ENCODE measurements at regions not wholly inside any gene's neighbourhood (a gene's known extent, or its start where the extent isn't known, plus 50 kb on each side); places are given as distances from the start of the nearest gene placed in this dataset.

DNA sequence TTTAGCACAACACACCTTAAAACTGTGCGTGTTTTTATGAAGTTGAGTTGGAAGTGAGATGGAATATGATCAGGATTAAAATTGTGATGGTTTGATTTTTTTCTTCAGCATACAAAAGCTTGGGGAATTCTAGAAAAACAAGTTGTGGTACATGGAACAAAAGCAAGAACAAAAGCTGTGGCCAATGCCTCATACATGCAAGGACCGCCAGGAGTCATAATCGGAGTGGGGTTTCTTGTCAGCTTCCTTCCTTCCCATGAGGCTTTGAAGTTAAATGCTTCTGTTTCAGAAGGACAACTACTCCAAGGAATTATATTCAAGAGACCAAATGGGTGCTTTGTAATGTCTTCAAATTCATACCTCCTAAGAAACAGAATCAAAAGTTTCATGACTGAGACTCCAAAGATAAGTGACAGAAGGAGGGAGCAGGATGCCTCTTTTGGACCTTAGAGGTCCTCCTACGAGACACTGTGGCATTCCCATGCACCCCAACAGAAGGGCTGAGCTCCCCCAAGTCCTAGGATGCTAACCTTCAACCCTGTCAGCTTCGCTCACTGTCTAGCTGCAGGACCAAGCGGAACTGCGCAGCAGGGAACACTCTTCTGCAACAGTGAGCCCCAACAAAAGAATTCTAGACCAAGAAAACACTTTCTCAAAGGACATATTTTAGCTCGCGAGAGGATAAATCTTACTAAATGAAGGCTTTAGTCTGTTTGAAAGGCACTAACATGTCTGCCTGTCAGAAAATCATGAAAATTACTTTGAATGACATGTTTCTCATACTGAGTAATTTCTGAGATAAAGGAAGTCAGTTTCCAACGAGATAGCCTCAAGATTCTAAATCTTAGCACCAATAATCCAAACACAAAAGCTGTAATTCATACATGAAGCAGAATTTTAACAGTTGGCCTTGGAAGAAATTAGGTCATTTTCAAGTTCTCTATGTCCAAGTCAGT, 108.5 kb upstream of the NHSL1 start:
- H3K4me1 Mint-ChIP-seq = no peaks in the 10 kb centered on the region
- H3K36me3 Mint-ChIP-seq = no peaks in the 10 kb centered on the region
- no peak overlapping the region for H3K4me3 Mint-ChIP-seq
- DNase-seq = no peak
- no peaks in the 10 kb centered on the region for H3K9me3 Mint-ChIP-seq
- H3K27ac Mint-ChIP-seq = no peak overlapping the region
- H3K27me3 Mint-ChIP-seq = peaks cover 19% of the 10 kb centered on the region
- CTCF ChIA-PET = no interaction called here

DNA sequence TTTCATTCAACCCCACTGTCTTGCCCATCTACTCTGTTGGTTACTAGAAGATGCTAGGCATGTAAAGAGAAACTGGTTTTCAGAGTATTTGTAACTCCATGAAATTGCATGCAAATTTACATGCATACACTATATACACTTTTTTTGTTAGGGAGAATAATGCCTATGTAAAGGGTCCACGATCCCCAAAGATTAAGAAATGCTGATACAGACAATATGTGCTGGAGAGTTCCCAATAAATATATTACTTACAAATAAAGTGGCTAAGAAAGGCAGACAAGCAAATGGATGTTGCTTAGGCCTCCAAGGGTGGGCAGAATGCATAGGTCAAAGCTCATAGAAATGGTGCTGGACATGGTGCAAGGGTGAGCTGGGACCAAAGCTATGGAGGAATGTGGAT, 109.6 kb upstream of the NHSL1 start:
- Mint-ChIP-seq H3K4me1 (no peaks in the 10 kb centered on the region), H3K4me3 (no peak overlapping the region), H3K36me3 (no peaks in the 10 kb centered on the region), H3K9me3 (no peaks in the 10 kb centered on the region), H3K27me3 (peaks cover 12% of the 10 kb centered on the region), H3K27ac (no peak overlapping the region)
- CTCF ChIA-PET = no interaction called here
- no peak for DNase-seq

DNA sequence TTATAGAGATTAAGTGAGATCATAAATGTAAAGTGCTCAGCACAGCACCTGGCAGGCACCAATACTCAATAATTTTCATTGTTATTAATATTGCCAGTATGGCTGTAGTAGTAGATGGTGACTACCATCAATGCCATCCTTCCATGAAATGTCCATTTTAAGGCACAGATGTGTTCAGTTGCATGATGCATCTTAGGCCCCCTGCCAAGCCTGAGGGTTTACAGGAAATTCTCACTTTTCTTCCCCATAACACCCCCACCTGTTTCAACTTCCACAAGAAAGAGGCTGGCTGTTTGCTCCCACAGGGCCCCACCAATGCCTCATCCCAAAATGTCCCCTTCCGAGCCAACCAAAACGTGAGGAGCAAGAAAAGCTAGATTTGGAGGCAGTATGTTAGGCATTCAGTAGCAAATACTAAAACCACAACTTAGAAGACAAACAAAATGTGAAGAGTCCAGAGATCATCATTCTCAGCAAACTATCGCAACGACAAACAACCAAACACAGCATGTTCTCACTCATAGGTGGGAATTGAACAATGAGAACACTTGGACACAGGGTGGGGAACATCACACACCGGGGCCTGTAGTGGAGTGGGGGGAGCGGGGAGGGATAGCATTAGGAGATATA, 110.6 kb upstream of the NHSL1 start:
- Mint-ChIP-seq H3K9me3 (no peaks in the 10 kb centered on the region), H3K4me3 (no peak overlapping the region), H3K27me3 (peaks cover 12% of the 10 kb centered on the region), H3K27ac (no peak overlapping the region), H3K4me1 (no peaks in the 10 kb centered on the region), H3K36me3 (no peaks in the 10 kb centered on the region)
- DNase-seq = no peak
- CTCF ChIA-PET = no interaction called here

DNA sequence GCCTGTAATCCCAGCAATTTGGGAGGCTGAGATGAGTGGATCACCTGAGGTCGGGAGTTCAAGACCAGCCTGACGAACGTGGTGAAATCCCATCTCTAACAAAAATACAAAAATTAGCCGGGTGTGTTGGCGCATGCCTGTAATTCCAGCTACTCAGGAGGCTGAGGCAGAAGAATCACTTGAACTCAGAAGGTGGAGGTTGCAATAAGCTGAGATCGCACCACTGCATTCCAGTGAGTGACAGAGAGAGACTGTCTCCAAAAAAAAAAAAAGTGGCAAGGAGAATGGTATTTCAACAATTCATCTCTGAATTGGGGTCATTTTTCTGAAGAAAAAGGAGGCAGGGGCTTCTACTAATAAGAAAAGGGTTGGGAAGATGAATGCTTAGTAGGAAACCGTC, 111.5 kb upstream of the NHSL1 start:
- Mint-ChIP-seq H3K9me3 (no peaks in the 10 kb centered on the region), H3K4me1 (no peaks in the 10 kb centered on the region), H3K36me3 (no peaks in the 10 kb centered on the region), H3K27me3 (peaks cover 12% of the 10 kb centered on the region), H3K27ac (no peak overlapping the region), H3K4me3 (no peak overlapping the region)
- CTCF ChIA-PET = no interaction called here
- no peak for DNase-seq

DNA sequence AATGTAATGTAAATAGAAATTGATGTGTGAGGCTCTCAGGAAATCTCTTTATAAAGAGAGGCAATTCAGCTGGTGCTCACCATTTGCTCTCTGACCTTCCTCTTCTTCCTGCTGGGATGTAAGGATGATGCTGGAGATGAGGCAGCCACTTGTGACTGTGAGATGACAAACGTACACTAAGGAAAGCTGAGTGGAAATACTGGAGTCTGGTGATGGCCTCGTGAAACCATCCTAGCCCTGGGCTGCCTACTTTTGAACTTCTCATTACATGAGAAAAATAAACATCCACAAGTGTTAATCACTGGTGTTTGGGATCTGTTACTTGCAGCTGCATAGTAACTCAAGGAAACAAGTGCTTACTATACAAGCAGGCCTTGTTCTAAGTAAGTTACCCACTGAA, 114.9 kb upstream of the NHSL1 start:
- H3K4me1 Mint-ChIP-seq = no peaks in the 10 kb centered on the region
- no peak overlapping the region for H3K27ac Mint-ChIP-seq
- CTCF ChIA-PET = no interaction called here
- DNase-seq = no peak
- H3K9me3 Mint-ChIP-seq = no peaks in the 10 kb centered on the region
- peaks cover 3% of the 10 kb centered on the region for H3K27me3 Mint-ChIP-seq
- H3K36me3 Mint-ChIP-seq = no peaks in the 10 kb centered on the region
- H3K4me3 Mint-ChIP-seq = no peak overlapping the region

DNA sequence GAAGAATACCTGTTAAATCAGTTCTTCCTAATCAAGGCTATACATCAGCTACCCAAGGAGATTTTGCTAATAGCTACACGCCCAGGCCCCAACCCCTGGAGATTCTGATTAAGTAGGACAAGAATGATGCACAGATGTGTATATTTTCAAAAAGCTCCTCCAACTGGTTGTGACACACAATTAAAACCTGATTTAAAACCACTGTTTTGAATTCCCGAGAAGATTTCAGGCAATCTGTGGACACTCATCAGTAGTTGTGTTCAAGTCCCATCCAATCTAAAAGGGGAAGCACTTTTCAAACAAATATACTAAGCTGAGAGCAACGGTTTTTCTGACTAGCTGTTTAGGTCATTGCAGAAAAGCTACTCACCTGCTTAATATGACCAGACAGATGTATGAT, 118.9 kb upstream of the NHSL1 start:
- no peak overlapping the region for H3K27ac Mint-ChIP-seq
- no peaks in the 10 kb centered on the region for H3K36me3 Mint-ChIP-seq
- no peaks in the 10 kb centered on the region for H3K4me1 Mint-ChIP-seq
- no peak overlapping the region for H3K4me3 Mint-ChIP-seq
- H3K27me3 Mint-ChIP-seq = peaks cover 7% of the 10 kb centered on the region
- DNase-seq = no peak
- CTCF ChIA-PET = no interaction called here
- H3K9me3 Mint-ChIP-seq = no peaks in the 10 kb centered on the region

DNA sequence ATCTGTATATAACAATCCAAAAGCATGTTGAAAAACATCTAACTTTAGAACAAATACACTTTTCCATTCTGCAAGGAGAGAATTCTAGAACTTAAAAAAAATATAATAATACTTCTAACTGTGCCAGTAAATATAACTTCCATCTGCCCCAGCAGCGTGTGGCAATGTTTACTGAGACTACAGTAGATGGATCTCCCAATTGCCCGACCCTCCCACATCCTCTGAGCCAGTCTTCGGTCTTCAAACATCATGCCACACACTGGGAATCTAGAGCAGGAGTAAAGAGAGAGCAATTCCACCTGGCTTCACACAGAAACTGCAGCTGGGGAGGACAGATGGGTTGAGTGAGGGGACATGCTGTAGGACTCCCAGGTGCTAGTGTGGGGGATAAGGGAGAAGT, 121.3 kb upstream of the NHSL1 start:
- Mint-ChIP-seq H3K27me3 (peaks cover 7% of the 10 kb centered on the region), H3K36me3 (no peaks in the 10 kb centered on the region), H3K27ac (no peak overlapping the region), H3K4me3 (no peak overlapping the region), H3K9me3 (no peaks in the 10 kb centered on the region), H3K4me1 (no peaks in the 10 kb centered on the region)
- no peak for DNase-seq
- CTCF ChIA-PET = no interaction called here

DNA sequence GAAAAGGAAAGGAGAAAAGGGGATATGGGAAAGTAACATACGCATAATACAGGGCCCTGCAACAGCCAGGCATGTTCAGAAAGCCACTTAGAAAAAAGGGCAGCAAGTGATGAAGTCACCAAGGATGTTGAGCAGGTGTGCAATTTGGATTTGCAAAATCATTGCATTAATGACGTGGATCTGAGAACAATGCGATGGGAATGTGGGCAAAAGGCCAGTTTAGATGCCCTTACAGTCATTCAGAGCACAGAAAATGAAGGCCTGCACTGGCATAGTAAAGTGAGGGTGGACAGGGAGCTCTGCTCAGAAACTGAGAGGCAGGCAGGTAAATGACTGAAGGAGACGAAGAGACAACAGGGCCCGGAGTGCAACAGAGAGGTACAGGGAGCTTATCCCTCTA, 123.7 kb upstream of the NHSL1 start:
- CTCF ChIA-PET = no interaction called here
- H3K4me1 Mint-ChIP-seq = no peaks in the 10 kb centered on the region
- no peak overlapping the region for H3K4me3 Mint-ChIP-seq

DNA sequence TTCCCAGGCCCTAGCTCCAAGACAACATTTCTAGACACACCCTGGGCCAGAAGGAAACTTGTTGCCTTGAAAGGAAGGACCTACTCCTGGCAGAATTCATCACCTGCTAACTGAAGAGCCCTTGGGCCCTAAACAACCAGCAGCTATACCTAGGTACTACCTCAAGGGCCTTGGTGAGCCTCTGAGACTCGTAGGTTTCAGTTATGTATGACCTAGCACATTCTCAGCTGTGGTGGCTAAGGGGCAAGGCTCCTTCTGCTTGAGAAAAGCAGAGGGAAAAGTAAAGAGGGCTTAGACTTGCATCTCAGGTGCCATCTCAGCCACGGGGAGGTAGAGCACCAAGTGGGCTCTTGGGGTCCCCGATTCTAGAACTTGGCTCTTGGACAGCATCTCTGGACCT, 132.3 kb upstream of the NHSL1 start:
- Mint-ChIP-seq H3K27ac (no peak overlapping the region), H3K9me3 (no peaks in the 10 kb centered on the region), H3K4me3 (no peak overlapping the region), H3K4me1 (no peaks in the 10 kb centered on the region), H3K36me3 (no peaks in the 10 kb centered on the region), H3K27me3 (peaks cover 6% of the 10 kb centered on the region)
- no peak for DNase-seq
- CTCF ChIA-PET = no interaction called here

More for the DNA sequence above, 123.7 kb upstream of the NHSL1 start:
- Mint-ChIP-seq H3K36me3 (no peaks in the 10 kb centered on the region), H3K27ac (no peak overlapping the region), H3K9me3 (no peaks in the 10 kb centered on the region), H3K27me3 (peaks cover 4% of the 10 kb centered on the region)
- DNase-seq = no peak

DNA sequence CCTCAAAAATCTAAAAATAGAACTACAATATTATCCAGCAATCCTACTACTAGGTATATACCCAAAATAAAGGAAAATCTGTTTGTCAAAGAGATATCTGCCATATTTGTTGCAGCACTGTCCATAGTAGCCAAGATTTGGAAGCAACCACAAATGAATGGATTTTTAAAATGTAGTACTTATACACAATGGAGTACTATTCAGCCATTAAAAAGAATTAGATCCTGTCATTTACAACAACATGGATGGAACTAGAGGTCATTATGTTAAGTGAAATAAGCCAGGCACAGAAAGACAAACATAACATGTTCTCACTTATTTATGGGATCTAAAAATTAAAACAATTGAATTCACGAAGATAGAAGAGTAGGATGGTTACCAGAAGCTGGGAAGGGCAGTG, 135.7 kb upstream of the CCDC28A start:
- H3K9me3 Mint-ChIP-seq = no peaks in the 10 kb centered on the region

DNA sequence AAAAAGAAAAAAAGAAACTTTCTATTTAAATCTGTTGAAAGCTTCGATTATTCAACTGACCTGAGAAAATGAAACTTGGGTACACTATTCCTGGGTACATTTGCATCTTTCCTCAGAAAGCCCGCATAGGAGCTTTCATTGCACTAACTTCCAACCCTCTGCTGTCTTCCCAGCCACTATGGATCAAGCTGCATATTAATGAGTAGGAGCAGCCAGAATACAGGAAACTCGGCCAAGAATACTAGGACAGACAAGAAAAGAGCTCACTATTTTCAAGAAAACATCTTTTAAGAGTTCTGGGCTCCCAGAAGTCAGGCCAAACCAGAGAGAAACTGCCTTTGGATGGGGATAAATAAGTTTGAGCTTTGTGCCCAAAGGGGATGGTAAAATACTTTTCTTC, 135.0 kb upstream of the CCDC28A start:
- CTCF ChIA-PET = interaction anchor here (0.9 kb wide), 1 partner anchor 25 kb away, joined by 3 read pairs; no protein-coding TSS in a partner anchor
- no peaks in the 10 kb centered on the region for H3K4me1 Mint-ChIP-seq
- no peaks in the 10 kb centered on the region for H3K9me3 Mint-ChIP-seq
- DNase-seq = no peak
- no peaks in the 10 kb centered on the region for H3K36me3 Mint-ChIP-seq
- H3K27ac Mint-ChIP-seq = no peak overlapping the region
- no peaks in the 10 kb centered on the region for H3K27me3 Mint-ChIP-seq
- no peak overlapping the region for H3K4me3 Mint-ChIP-seq

More for the DNA sequence above, 135.7 kb upstream of the CCDC28A start:
- Mint-ChIP-seq H3K36me3 (no peaks in the 10 kb centered on the region), H3K4me3 (no peak overlapping the region), H3K27ac (no peak overlapping the region), H3K4me1 (no peaks in the 10 kb centered on the region), H3K27me3 (no peaks in the 10 kb centered on the region)
- no peak for DNase-seq
- CTCF ChIA-PET = no interaction called here

DNA sequence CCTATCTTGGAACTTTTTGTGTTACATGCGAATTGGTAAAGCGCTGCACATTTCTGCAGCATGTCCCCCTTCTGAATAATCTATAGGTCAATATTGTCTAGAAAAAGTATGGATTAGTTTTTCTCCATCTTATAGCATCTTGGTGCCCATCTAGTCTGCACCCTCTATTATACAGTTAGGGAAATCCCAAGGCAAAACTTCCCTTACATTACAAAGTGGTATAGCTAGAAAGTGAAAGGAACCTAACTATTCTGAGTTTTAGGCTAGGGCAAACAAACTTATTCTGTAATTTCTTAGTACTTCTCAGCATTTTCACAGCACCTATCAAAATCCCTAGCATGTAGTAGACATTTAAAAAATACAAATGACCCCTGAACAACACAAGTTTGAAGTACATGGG, 133.5 kb upstream of the CCDC28A start:
- Mint-ChIP-seq H3K4me1 (no peaks in the 10 kb centered on the region), H3K27me3 (no peaks in the 10 kb centered on the region), H3K9me3 (no peaks in the 10 kb centered on the region), H3K27ac (no peak overlapping the region), H3K4me3 (no peak overlapping the region), H3K36me3 (no peaks in the 10 kb centered on the region)
- no peak for DNase-seq
- CTCF ChIA-PET = no interaction called here

DNA sequence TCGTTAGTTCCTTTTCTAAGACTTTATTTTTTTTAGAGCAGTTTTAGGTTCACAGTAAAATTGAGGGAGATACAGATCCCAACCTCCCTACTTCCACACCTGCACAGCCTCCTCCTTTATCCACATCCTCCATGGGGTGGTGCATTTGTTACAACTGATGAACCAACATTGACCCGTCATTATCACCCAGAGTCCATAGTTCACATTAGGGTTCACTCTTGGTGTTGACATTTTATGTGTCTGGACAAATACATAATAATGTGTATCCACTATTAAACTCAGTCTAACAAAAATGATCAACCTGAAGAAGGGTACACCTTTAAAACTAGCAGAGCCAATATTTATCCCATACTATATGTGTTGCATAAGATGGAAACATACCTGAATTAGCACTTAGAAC, 130.4 kb upstream of the CCDC28A start:
- H3K9me3 Mint-ChIP-seq = no peaks in the 10 kb centered on the region
- CTCF ChIA-PET = no interaction called here

DNA sequence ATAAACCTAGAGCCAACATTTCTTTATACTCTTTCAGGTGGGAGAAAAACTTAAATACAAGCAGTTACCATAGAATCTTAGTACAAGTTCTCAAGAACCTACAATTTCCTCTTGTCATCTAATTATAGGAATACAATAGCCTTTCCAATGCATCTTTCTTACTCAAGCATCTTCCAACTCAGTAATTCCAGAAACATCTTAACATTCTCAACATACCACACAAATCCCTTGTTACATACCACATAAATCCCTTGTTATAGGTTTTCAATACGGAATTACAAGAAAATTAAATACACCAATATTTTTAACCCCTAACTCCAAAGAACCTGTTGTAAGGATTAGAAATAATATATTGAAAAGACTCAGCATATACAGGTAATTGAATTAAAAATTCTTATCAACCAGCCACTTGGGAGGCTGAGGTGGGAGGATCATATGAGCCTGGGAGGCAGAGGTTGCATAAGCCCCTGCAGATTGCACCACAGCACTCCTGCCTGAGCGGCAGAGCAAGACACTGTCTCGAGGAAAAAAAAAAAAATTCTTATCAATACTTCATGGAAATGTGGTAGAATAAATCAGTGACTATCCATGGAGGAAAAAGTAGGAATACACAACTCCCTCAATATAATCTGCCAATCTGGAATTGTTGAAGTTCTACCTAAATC, 127.5 kb upstream of the CCDC28A start:
- CTCF ChIA-PET = no interaction called here
- Mint-ChIP-seq H3K4me3 (no peak overlapping the region), H3K27me3 (peaks cover 4% of the 10 kb centered on the region), H3K4me1 (no peaks in the 10 kb centered on the region), H3K9me3 (no peaks in the 10 kb centered on the region), H3K27ac (no peak overlapping the region), H3K36me3 (no peaks in the 10 kb centered on the region)
- DNase-seq = no peak

More for the DNA sequence above, 130.4 kb upstream of the CCDC28A start:
- H3K4me1 Mint-ChIP-seq = no peaks in the 10 kb centered on the region
- no peak for DNase-seq
- no peaks in the 10 kb centered on the region for H3K36me3 Mint-ChIP-seq
- H3K4me3 Mint-ChIP-seq = no peak overlapping the region
- H3K27me3 Mint-ChIP-seq = no peaks in the 10 kb centered on the region
- no peak overlapping the region for H3K27ac Mint-ChIP-seq

DNA sequence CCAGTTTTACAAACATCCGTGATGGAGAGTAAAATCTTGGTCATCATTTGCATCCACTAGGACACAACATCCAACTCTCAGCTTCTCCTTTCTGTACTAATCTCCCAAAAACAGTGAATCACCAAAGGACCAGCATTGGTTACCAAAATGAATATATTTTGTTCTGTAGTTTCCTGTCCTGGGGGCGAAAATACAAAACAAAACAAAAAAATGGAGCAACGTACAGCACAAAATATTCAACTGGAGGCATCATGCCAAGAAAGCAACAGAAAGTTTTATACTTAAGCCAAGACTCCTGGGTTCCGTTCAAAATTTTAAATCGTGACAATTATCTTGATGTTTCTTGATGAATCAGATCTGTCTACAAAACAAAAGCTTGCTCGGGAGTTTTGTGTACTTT, 126.6 kb upstream of the CCDC28A start:
- CTCF ChIA-PET = no interaction called here
- DNase-seq = no peak
- H3K27ac Mint-ChIP-seq = no peak overlapping the region
- no peaks in the 10 kb centered on the region for H3K9me3 Mint-ChIP-seq
- no peaks in the 10 kb centered on the region for H3K4me1 Mint-ChIP-seq
- no peak overlapping the region for H3K4me3 Mint-ChIP-seq
- H3K27me3 Mint-ChIP-seq = peaks cover 4% of the 10 kb centered on the region
- no peaks in the 10 kb centered on the region for H3K36me3 Mint-ChIP-seq

Measured in activated naive CD4-positive, alpha-beta T cell treated with anti-CD3 and anti-CD28 coated beads, Interleukin-2, amount 10 ng/mL, durations not matched to agents 7 days and 5 days (primary cell).